Mesothelial cell of epicardium (in vitro differentiated cells): ENCODE measurements at regions not wholly inside any gene's neighbourhood (a gene's known extent, or its start where the extent isn't known, plus 50 kb on each side); places are given as distances from the start of the nearest gene placed in this dataset.

Experiments used
- DNase-seq, 2 experiments: peaks; one replicate each; pipeline ENCODE4 v3.0.0; 2021; ENCODE audit warnings: low spot score in 2 of 2; ENCODE audit not compliant: unreplicated experiment in 2 of 2
- H3K27ac Mint-ChIP-seq: 2 replicates; pipeline ENCODE4 v1.8.0; 2021; ENCODE audit warnings: mixed read lengths
- H3K27me3 Mint-ChIP-seq: 2 replicates; pipeline ENCODE4 v1.8.0; 2021; ENCODE audit warnings: low read depth, mixed read lengths
- H3K36me3 Mint-ChIP-seq: 2 replicates; pipeline ENCODE4 v1.8.0; 2021; ENCODE audit warnings: mixed read lengths
- H3K4me1 Mint-ChIP-seq: 2 replicates; pipeline ENCODE4 v1.8.0; 2021; ENCODE audit warnings: mixed read lengths
- H3K4me3 Mint-ChIP-seq: 2 replicates; pipeline ENCODE4 v1.8.0; 2021; ENCODE audit warnings: mild to moderate bottlenecking, moderate library complexity, mixed read lengths
- H3K9me3 Mint-ChIP-seq: 2 replicates; pipeline ENCODE4 v1.8.0; 2021; ENCODE audit warnings: mixed read lengths
- TF ChIP-seq, protein P1 (sequence below): fragments of 200-600 bp; sonication (generic); IDR thresholded peaks from one replicate; pipeline ENCODE4 v1.5.0; 2021; ENCODE audit warnings: antibody characterized with exemption; ENCODE audit not compliant: unreplicated experiment

DNA sequence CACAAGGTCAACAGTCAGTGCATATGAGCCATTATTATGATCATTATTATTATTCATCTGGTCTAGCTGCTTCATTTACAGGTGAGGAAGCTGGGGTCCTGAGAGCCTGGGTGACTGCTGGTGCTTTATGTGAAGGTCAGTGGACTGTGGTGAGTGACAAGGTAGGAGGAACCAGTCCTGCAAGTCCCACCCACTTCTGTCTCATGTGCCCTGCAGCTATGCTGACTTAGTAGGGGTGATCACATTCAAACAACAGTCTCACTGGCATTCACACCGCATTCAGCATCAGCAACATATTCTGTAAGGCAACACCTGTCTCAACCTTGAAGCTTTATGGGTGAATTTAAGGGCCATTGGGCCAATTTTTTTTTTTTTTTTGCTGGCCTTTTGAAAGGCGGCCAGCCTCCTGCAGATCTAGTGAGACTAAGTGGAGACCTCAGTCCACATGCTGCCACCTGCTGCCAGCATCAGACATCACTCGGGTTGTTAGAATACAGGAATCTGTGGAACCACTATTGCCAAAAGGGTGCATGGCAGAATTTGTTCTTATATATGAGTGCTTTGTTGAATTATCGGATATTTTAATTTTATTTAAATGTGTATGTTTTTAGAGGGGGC is 59.9 kb upstream of the CACNA1E start:
- no peak for DNase-seq
- peaks cover 2% of the 10 kb centered on the region for H3K4me1 Mint-ChIP-seq
- no peaks in the 10 kb centered on the region for H3K9me3 Mint-ChIP-seq
- no peak overlapping the region for H3K4me3 Mint-ChIP-seq
- TF ChIP-seq, protein P1, sequence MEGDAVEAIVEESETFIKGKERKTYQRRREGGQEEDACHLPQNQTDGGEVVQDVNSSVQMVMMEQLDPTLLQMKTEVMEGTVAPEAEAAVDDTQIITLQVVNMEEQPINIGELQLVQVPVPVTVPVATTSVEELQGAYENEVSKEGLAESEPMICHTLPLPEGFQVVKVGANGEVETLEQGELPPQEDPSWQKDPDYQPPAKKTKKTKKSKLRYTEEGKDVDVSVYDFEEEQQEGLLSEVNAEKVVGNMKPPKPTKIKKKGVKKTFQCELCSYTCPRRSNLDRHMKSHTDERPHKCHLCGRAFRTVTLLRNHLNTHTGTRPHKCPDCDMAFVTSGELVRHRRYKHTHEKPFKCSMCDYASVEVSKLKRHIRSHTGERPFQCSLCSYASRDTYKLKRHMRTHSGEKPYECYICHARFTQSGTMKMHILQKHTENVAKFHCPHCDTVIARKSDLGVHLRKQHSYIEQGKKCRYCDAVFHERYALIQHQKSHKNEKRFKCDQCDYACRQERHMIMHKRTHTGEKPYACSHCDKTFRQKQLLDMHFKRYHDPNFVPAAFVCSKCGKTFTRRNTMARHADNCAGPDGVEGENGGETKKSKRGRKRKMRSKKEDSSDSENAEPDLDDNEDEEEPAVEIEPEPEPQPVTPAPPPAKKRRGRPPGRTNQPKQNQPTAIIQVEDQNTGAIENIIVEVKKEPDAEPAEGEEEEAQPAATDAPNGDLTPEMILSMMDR, result no peak
- peaks cover 42% of the 10 kb centered on the region for H3K27me3 Mint-ChIP-seq
- no peaks in the 10 kb centered on the region for H3K36me3 Mint-ChIP-seq
- H3K27ac Mint-ChIP-seq, result no peak overlapping the region

DNA sequence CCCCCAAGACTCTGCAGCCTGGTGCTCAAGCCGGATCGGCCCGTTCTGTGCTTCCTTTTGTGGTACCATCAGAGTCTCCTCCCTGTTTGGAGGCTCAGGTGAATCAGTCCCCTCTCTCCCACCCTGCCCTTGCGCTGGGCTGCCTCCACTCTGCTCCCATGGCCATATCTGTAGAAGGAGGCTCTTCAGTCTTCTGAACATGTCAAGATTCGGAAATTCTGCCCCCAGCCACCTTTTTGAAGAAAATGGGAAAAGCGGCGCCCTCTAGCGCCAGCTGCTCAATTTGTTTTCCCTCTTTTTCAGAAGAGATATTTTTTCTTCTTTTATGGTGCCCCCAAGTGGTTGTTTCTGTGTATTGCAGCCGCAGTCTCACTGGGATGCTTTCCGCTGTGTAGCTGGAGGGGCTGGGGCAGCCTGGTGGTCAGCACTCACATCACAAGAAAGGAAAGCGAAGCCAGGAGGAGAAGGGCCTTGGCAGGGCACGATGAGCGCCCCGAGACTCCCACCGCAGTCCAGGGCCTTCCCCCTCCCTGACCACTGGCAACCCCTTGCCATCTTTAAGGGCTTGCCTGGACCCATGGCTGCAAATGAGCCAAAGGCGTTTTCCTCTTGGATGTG is 58.4 kb upstream of the CACNA1E start:
- H3K4me3 Mint-ChIP-seq, result no peak overlapping the region
- H3K9me3 Mint-ChIP-seq, result no peaks in the 10 kb centered on the region
- H3K27ac Mint-ChIP-seq, result no peak overlapping the region
- H3K36me3 Mint-ChIP-seq, result no peaks in the 10 kb centered on the region
- H3K27me3 Mint-ChIP-seq, result peaks cover 48% of the 10 kb centered on the region
- TF ChIP-seq, protein P1, result peak; percentile 99
- peaks cover 2% of the 10 kb centered on the region for H3K4me1 Mint-ChIP-seq
- peak; percentile 51 to 85 for DNase-seq

DNA sequence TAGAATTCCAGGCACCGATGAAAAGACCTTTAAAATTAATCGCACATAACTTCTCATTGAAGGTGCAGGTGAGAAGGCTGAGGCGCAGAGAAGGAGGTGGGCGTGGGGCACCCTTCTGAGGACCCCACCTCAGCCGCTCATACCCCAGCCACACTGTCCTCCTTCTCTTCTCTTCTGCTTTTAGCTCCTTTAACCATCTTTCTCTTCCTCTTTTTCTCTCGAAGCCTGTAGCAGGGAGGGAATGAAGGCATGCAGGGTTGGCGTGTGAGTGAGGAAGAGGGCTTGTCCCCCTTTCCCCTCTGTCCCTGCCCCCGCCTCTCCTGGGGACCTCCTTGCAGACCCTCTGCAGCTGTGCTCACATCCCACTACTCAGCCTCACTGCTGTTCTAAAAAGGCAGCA is 57.8 kb upstream of the CACNA1E start:
- H3K27me3 Mint-ChIP-seq, result peaks cover 49% of the 10 kb centered on the region
- TF ChIP-seq, protein P1, result no peak
- no peak overlapping the region for H3K27ac Mint-ChIP-seq

DNA sequence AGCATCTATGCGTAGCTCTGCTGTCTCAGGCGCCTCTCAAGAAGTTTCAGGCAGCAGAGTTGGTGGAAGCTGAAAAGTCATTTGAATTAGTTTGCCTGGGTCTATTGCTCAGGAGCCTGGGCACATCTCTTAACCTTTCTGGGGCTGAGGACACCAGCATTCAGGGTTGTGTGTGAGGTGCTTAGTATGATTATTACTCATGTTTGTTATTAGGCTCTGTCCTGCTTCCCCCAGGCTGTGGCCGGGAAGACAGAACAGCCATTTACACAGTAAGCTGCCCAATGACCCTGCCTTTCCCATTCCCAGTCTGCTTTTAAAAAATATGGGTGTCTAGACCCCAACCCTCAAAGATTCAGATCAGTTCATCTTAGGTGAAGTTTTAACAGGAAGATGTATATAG is 53.9 kb upstream of the CACNA1E start:
- Mint-ChIP-seq H3K9me3 (no peaks in the 10 kb centered on the region), H3K4me1 (peaks cover 3% of the 10 kb centered on the region), H3K4me3 (no peak overlapping the region), H3K36me3 (no peaks in the 10 kb centered on the region), H3K27ac (peak overlapping the region; percentile 50), H3K27me3 (peaks cover 53% of the 10 kb centered on the region)
- DNase-seq, result no peak
- TF ChIP-seq, protein P1, result no peak

More for the DNA sequence above, 57.8 kb upstream of the CACNA1E start:
- Mint-ChIP-seq H3K9me3 (no peaks in the 10 kb centered on the region), H3K36me3 (no peaks in the 10 kb centered on the region), H3K4me3 (no peak overlapping the region), H3K4me1 (peaks cover 3% of the 10 kb centered on the region)
- DNase-seq, result no peak

DNA sequence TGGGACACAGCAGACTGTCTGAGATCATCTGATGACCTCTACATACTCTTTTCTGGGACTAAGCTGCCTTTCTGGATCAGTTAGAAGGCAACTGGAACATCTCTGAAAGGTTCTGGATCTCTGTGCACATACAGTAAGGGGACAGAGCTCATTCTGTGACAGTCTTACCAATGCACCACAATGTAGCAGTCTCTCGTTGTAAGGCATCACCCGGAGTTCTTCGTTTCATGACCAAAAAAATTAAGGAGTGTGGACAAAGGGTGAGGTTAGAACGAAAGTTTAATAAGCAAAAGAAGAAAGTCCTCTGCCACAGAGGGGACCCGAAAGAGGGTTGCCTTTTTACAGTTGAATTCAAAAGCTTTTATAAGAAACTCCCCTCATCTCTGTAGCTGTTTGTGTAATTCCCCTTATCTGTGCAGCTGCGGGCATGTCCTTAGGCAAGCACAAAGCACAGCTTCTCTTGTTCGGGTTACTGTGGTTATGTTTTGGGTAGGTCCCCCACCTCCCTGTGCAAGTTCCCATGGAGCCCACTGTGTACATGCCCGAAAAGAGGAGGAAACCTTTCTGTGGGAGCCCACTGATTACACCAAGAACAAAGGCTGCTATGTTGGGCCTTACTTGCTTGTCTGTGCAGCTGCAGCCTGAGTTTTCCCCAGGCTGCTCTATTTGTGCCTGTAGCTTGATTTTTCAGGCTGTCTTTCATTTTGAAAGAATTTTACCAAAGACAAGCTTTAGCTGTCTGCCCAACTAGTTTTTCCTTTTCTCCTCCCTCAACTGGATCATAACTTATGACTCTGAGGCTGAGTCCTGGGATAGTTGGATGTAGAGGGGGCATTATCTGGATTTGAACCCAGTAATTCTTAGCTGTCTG is 53.1 kb upstream of the CACNA1E start:
- no peaks in the 10 kb centered on the region for H3K9me3 Mint-ChIP-seq
- TF ChIP-seq, protein P1, result no peak
- DNase-seq, result no peak
- peak overlapping the region; percentile 75 for H3K27ac Mint-ChIP-seq
- H3K27me3 Mint-ChIP-seq, result peaks cover 53% of the 10 kb centered on the region
- no peak overlapping the region for H3K4me3 Mint-ChIP-seq
- H3K4me1 Mint-ChIP-seq, result peaks cover 2% of the 10 kb centered on the region
- H3K36me3 Mint-ChIP-seq, result no peaks in the 10 kb centered on the region
